Osteoblast (primary cell): ENCODE measurements at regions not wholly inside any gene's neighbourhood (a gene's known extent, or its start where the extent isn't known, plus 50 kb on each side); places are given as distances from the start of the nearest gene placed in this dataset.

Experiments
- DNase-seq: peaks from one replicate; pipeline ENCODE4 v3.0.0; 2011; ENCODE audit warnings: low spot score, mixed read lengths; ENCODE audit not compliant: insufficient read length; ENCODE audit errors: missing footprints
- H2AFZ ChIP-seq: 2 replicates; pipeline ENCODE4 v1.6.0; 2011; ENCODE audit warnings: mild to moderate bottlenecking, low read length
- H3K27ac ChIP-seq: 2 replicates; pipeline ENCODE4 v1.5.1; 2011; ENCODE audit warnings: mild to moderate bottlenecking, low read depth, low read length, moderate library complexity
- H3K27me3 ChIP-seq: 2 replicates; pipeline ENCODE4 v1.6.0; 2012; ENCODE audit warnings: mild to moderate bottlenecking, control low read depth, inconsistent platforms, low read length, moderate library complexity; ENCODE audit not compliant: insufficient read depth
- H3K36me3 ChIP-seq: 2 replicates; pipeline ENCODE4 v1.5.1; 2011; ENCODE audit warnings: mild to moderate bottlenecking, low read length, control low read depth, moderate library complexity; ENCODE audit not compliant: insufficient read depth
- H3K4me1 ChIP-seq: 2 replicates; pipeline ENCODE4 v1.5.1; 2011; ENCODE audit warnings: mild to moderate bottlenecking, low read length, control low read depth, moderate library complexity; ENCODE audit not compliant: insufficient read depth
- H3K4me2 ChIP-seq: 2 replicates; pipeline ENCODE4 v1.6.0; 2011; ENCODE audit warnings: mild to moderate bottlenecking, low read length; ENCODE audit not compliant: insufficient read depth
- H3K4me3 ChIP-seq: fragments of 200-600 bp; sonication (generic); 3 replicates; pipeline ENCODE4 v1.5.1; 2012; ENCODE audit warnings: mild to moderate bottlenecking, low read length, inconsistent platforms; ENCODE audit not compliant: insufficient read depth
- H3K79me2 ChIP-seq: 2 replicates; pipeline ENCODE4 v1.6.0; 2012; ENCODE audit warnings: mild to moderate bottlenecking, low read length, control low read depth, inconsistent platforms; ENCODE audit not compliant: insufficient read depth
- H3K9me3 ChIP-seq: 2 replicates; pipeline ENCODE4 v1.5.1; 2011; ENCODE audit warnings: low read depth, low read length, control low read depth
- H4K20me1 ChIP-seq: 2 replicates; pipeline ENCODE4 v1.6.0; 2012; ENCODE audit warnings: mild to moderate bottlenecking, low read length, control low read depth; ENCODE audit not compliant: insufficient read depth
- TF ChIP-seq, protein P1 (sequence below): IDR thresholded peaks from 2 replicates; pipeline ENCODE4 v1.5.1; 2011; ENCODE audit warnings: mild to moderate bottlenecking, low read depth, low read length, moderate library complexity; ENCODE audit errors: extremely low read depth

DNA sequence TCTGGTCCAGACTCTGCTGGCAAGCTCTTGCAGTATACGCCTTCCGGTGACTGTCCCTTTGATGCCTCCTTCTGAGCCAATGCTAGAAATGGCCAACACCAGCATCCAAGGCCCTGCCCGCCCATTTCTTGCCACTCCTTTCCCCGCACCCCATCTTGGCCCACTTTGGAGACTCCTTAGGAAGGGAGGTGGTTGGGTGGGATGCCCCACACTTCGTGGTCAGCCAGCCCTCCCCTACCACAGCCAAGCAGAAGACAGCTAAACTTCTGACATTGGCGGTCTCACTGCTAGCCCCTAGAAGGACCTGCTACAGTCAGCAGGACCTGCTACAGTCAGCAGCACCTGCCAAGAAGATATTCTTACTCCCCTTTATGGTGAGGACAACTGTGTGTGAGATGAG lies 73.5 kb upstream of the CLDN14 start:
- H3K4me3 ChIP-seq: no peak overlapping the region
- no peak for DNase-seq
- H3K27me3 ChIP-seq: peaks cover 22% of the 10 kb centered on the region
- no peak overlapping the region for H3K27ac ChIP-seq
- no peaks in the 10 kb centered on the region for H3K9me3 ChIP-seq
- H2AFZ ChIP-seq: no peak overlapping the region
- H3K4me2 ChIP-seq: no peak overlapping the region
- TF ChIP-seq, protein P1, sequence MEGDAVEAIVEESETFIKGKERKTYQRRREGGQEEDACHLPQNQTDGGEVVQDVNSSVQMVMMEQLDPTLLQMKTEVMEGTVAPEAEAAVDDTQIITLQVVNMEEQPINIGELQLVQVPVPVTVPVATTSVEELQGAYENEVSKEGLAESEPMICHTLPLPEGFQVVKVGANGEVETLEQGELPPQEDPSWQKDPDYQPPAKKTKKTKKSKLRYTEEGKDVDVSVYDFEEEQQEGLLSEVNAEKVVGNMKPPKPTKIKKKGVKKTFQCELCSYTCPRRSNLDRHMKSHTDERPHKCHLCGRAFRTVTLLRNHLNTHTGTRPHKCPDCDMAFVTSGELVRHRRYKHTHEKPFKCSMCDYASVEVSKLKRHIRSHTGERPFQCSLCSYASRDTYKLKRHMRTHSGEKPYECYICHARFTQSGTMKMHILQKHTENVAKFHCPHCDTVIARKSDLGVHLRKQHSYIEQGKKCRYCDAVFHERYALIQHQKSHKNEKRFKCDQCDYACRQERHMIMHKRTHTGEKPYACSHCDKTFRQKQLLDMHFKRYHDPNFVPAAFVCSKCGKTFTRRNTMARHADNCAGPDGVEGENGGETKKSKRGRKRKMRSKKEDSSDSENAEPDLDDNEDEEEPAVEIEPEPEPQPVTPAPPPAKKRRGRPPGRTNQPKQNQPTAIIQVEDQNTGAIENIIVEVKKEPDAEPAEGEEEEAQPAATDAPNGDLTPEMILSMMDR: no peak
- H4K20me1 ChIP-seq: no peaks in the 10 kb centered on the region
- peaks cover 15% of the 10 kb centered on the region for H3K4me1 ChIP-seq
- H3K79me2 ChIP-seq: no peaks in the 10 kb centered on the region
- no peaks in the 10 kb centered on the region for H3K36me3 ChIP-seq

DNA sequence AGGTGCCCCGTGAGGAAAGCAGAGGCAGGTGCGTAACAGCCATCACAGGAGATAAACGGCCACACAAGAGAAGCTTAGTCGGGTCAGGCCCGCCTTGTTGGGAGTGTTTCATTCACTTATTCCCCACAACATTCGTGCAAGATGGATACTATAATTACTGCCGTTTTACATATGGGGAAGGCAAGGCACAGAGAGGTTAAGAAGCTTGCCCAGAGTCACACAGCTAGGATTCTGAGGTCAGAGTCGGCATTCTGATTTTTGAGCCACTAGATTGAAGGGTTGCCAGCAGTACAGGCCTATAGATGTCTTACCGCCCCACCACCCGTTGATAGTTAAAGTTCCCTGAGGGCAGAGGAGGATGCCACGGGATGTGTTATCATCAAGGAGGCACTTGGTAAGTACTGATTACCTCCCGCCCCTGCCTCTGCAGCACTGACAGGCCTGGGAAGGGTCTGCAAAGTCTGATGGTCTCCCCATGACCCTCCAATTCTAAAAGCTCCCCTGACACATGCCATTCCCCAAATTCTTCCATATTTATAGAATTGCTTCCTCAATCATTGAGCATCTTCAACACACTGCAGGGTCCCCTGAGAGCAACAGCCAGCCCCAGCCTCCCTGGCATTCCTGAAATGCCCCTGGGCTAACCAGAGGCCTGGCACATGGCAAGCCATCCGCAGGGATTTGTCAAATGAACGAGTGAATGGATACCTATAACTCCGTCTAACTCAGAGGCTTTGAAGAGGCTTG lies 74.7 kb upstream of the CLDN14 start:
- Histone ChIP-seq H4K20me1 (no peaks in the 10 kb centered on the region), H3K9me3 (no peaks in the 10 kb centered on the region), H3K79me2 (no peaks in the 10 kb centered on the region), H3K4me2 (no peak overlapping the region), H3K4me3 (no peak overlapping the region), H3K4me1 (peaks cover 15% of the 10 kb centered on the region), H3K27me3 (peaks cover 20% of the 10 kb centered on the region), H3K36me3 (no peaks in the 10 kb centered on the region), H2AFZ (no peak overlapping the region), H3K27ac (no peak overlapping the region)
- TF ChIP-seq, protein P1: no peak
- DNase-seq: no peak

DNA sequence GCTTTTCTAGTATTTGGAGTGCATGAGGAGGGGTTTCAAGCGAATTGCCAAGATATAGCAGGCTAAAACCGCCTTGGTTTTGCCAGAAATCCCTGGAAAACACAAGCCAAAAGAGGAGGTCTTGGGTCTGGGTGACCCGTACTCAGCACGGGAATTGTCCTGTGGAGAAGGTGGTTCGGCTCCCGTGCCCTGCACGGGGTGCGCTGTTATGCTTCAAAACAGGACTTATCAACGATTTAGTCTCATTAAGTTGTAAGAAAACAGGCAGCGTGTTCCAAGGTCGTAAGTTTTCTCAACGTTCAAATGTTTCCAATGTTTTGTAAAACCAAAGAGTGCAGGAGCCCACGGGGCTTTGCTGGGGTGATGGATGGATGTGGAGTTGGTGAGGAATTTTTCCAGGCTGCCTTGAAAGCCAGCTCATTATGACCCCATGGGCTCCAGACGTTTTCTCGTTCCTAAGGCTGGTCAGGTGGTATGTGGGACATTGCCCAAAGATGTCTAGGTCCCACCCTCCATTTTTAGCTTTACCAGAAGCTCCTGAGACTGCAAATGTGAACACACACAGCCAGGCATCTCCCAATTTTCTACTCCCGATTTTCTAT lies 75.4 kb upstream of the CLDN14 start:
- Histone ChIP-seq H3K4me2 (no peak overlapping the region), H3K9me3 (no peaks in the 10 kb centered on the region), H3K4me1 (peaks cover 15% of the 10 kb centered on the region), H2AFZ (no peak overlapping the region), H3K79me2 (no peaks in the 10 kb centered on the region), H3K27ac (no peak overlapping the region), H4K20me1 (no peaks in the 10 kb centered on the region), H3K4me3 (no peak overlapping the region), H3K36me3 (no peaks in the 10 kb centered on the region), H3K27me3 (peaks cover 20% of the 10 kb centered on the region)
- TF ChIP-seq, protein P1: no peak
- no peak for DNase-seq

DNA sequence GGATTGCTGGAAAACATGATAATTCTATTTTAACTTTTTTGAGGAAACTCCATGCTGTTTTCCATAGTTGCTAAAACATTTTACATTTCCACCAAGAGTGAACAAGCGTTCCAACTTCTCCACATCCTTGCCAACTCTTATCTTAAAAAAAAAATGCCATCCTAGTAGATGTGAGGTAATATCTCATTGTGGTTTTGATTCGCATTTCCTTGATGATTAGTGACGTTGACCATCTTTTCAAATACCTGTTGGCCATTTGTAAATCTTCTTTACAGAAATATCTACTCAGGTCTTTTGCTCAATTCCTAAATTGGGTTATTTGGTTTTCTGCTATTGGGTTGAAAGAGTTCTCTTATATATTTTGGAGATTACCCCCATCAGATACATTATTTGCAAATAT lies 77.4 kb upstream of the CLDN14 start:
- Histone ChIP-seq H3K27me3 (peaks cover 36% of the 10 kb centered on the region), H3K27ac (no peak overlapping the region), H4K20me1 (no peaks in the 10 kb centered on the region), H3K9me3 (no peaks in the 10 kb centered on the region), H3K4me3 (no peak overlapping the region), H3K36me3 (no peaks in the 10 kb centered on the region), H3K4me1 (peaks cover under 1% of the 10 kb centered on the region), H3K4me2 (no peak overlapping the region), H3K79me2 (no peaks in the 10 kb centered on the region), H2AFZ (no peak overlapping the region)
- DNase-seq: no peak
- TF ChIP-seq, protein P1: no peak
